ENCODE measurements at regions not wholly inside any gene's neighbourhood (a gene's known extent, or its start where the extent isn't known, plus 50 kb on each side); places are given as distances from the start of the nearest gene placed in this dataset.

DNA sequence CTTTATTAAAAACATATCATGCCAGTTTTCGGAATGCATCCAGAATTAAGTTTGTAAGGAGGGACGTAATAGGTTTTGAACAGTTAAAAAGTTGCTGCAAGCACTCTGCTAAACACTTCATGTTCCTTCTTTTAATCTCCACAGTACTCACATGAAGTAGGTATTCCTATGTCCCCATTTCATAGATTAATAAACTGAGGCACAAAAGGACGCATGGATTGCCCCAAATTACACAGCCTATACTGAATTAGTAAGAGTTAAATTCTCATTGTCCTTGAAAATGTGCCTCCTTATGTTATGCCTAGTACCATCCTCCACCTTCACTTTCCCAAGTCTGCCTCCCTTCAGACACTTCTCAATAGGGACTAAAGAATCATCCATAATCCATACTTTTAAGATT is 358.9 kb upstream of the ATP5MC3 start:
- intact Hi-C loops (cut with DNase I), result no loop called here
- no peaks in the 10 kb centered on the region for H3K4me1 ChIP-seq (replicated peaks in 1 of 2)
- no peak for DNase-seq
- H3K4me3 ChIP-seq, result no peak overlapping the region
- H3K9me3 ChIP-seq (replicated peaks in 1 of 3), result no peaks in the 10 kb centered on the region
- 83 to 88% (median 84%) methylated on average over 3 of the region's 3 CpGs for WGBS, 4 donors
- H3K36me3 ChIP-seq (replicated peaks in 1 of 2), result no peaks in the 10 kb centered on the region
- no peak for TF ChIP-seq POLR2A (IDR thresholded peaks at IDR 0.05)
- no peak for TF ChIP-seq CTCF (IDR thresholded peaks at IDR 0.05)
- no peaks in the 10 kb centered on the region for H3K27me3 ChIP-seq
- H3K27ac ChIP-seq, result no peak overlapping the region

DNA sequence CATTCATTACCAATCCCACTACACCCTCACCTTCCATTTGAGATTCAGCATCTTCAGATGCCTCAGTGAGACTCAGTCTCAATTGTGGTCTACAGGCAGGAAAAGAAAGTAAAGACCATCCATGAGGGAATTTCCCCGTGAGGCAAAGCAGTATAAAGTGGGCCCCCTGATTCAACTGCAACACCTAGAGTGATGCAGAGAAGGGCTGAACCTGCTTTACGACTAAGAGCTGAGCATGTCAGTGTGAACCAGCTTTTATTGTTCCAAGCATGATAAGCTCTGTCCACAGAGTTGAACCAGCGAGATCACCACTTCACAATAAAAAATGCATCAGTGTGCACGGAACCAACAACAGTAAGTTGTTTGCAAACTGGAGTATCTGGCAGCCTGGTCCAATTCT is 357.6 kb upstream of the ATP5MC3 start:
- H3K27me3 ChIP-seq, result no peaks in the 10 kb centered on the region
- H3K36me3 ChIP-seq (replicated peaks in 1 of 2), result no peaks in the 10 kb centered on the region
- DNase-seq, result no peak
- WGBS, 4 donors, result 66 to 85% (median 82%) methylated on average over 4 of the region's 4 CpGs
- H3K27ac ChIP-seq, result no peak overlapping the region
- intact Hi-C loops (cut with DNase I), result no loop called here
- H3K9me3 ChIP-seq (replicated peaks in 1 of 3), result no peaks in the 10 kb centered on the region
- TF ChIP-seq CTCF (IDR thresholded peaks at IDR 0.05), result no peak
- TF ChIP-seq POLR2A (IDR thresholded peaks at IDR 0.05), result no peak
- no peak overlapping the region for H3K4me3 ChIP-seq
- no peaks in the 10 kb centered on the region for H3K4me1 ChIP-seq (replicated peaks in 1 of 2)

DNA sequence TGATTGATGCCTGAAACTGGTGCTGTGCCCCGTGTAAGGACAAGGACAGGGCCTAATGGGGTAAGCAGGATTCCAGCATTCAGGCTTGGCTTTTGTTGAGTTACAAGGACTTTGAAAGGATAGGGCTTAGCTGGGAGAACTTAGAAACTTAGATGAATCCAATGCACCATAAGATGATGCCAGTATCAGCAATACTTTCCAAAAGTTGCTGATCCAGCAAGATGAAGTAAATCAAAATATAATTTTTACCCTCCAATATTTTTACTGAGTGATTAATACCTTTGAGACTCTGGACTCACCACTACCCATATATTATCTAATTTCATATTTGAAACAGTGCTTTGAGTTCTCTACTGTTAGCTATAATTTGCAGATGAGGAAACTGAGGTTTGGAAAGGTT is 354.5 kb upstream of the ATP5MC3 start:
- no peaks in the 10 kb centered on the region for H3K4me1 ChIP-seq (replicated peaks in 1 of 2)
- no peak for DNase-seq
- H3K9me3 ChIP-seq (replicated peaks in 1 of 3), result peaks cover 0 to 3% (median 0%) of the 10 kb centered on the region in 3 donors
- WGBS, 4 donors, result 13 to 42% (median 27%) methylated on average over 1 of the region's 1 CpG
- TF ChIP-seq CTCF (IDR thresholded peaks at IDR 0.05), result no peak
- TF ChIP-seq POLR2A (IDR thresholded peaks at IDR 0.05), result no peak
- intact Hi-C loops (cut with DNase I), result no loop called here
- no peaks in the 10 kb centered on the region for H3K27me3 ChIP-seq
- H3K27ac ChIP-seq, result no peak overlapping the region
- H3K36me3 ChIP-seq (replicated peaks in 1 of 2), result no peaks in the 10 kb centered on the region
- H3K4me3 ChIP-seq, result no peak overlapping the region

GRCh38 chr2:175535631-175536030 is 354.1 kb upstream of the ATP5MC3 start:
- Histone ChIP-seq H3K4me3 (no peak overlapping the region), H3K27me3 (no peaks in the 10 kb centered on the region), H3K27ac (no peak overlapping the region), H3K9me3 (replicated peaks in 1 of 3) (peaks cover 0 to 3% (median 0%) of the 10 kb centered on the region in 3 donors), H3K4me1 (replicated peaks in 1 of 2) (no peaks in the 10 kb centered on the region), H3K36me3 (replicated peaks in 1 of 2) (no peaks in the 10 kb centered on the region)
- 49 to 70% (median 64%) methylated on average over 4 of the region's 4 CpGs for WGBS, 4 donors
- intact Hi-C loops (cut with DNase I), result no loop called here
- TF ChIP-seq POLR2A (IDR thresholded peaks at IDR 0.05) (no peak), CTCF (IDR thresholded peaks at IDR 0.05) (no peak)
- DNase-seq, result no peak
